ENCODE measurements at regions not wholly inside any gene's neighbourhood (a gene's known extent, or its start where the extent isn't known, plus 50 kb on each side); places are given as distances from the start of the nearest gene placed in this dataset.

DNA sequence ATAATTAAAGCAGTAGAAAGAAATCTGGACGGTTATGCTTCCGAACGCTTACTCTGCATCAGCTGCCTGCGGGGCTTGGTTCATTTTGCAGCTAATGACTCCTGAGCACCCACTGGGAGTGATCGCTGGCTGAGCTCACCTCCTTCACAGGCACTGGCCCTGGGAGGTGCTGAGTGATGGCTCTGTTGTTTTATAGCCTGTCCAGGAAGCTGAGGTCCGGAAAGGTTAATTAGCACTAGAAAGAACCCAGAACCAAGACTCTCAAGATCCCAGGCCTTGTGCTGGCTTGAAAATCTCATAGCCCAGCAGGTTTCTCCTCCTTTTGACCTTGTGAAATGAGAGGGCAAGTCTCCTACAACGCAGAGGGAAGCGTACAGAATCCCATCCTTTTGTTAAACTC, 226.2 kb downstream of the AJAP1 start:
- peaks cover 11% of the 10 kb centered on the region for H3K27me3 Mint-ChIP-seq
- no peak overlapping the region for H3K27ac Mint-ChIP-seq
- H3K36me3 Mint-ChIP-seq = no peaks in the 10 kb centered on the region
- no peak overlapping the region for H3K4me3 Mint-ChIP-seq
- no peaks in the 10 kb centered on the region for H3K9me3 Mint-ChIP-seq (ENCODE audit: low read depth)
- no peaks in the 10 kb centered on the region for H3K4me1 Mint-ChIP-seq (ENCODE audit: low read depth)

DNA sequence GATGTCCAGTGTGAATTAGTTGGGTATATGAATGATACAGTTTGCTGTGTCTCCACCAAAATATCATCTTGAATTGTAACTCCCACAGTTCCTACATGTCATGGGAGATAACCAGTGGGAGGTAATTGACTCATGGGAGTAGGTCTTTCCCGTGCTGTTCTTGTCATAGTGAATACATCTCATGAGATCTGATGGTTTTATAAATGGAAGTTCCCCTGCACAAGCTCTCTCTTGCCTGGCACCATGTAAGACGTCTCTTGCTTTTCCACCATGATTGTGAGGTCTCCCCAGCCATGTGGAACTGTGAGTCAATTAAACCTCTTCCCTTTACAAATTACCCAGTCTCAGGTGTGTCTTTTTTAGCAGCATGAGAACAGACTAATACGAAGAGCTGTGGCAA, 223.0 kb downstream of the AJAP1 start:
- H3K4me1 Mint-ChIP-seq (ENCODE audit: low read depth) = no peaks in the 10 kb centered on the region
- no peak overlapping the region for H3K27ac Mint-ChIP-seq
- H3K4me3 Mint-ChIP-seq = no peak overlapping the region
- H3K36me3 Mint-ChIP-seq = no peaks in the 10 kb centered on the region
- no peaks in the 10 kb centered on the region for H3K9me3 Mint-ChIP-seq (ENCODE audit: low read depth)
- peaks cover 7% of the 10 kb centered on the region for H3K27me3 Mint-ChIP-seq

DNA sequence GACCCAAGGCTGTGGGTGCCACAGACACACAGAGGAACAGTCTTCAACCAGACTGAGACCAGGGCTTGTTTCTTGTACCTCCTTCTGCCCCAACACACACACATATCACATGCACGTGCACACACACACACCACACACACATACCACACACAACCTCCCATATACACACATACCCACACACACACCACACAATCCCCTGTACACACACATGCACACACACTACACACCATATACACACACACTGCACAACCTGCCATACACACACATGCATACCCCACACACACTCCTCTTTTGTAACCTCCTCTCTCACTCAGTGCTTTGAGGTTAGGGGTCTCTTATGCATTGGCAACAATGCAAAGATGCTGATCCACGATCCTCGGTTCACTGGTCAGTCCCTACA, 217.0 kb downstream of the AJAP1 start:
- no peaks in the 10 kb centered on the region for H3K36me3 Mint-ChIP-seq
- H3K27me3 Mint-ChIP-seq = peaks cover 16% of the 10 kb centered on the region
- no peak overlapping the region for H3K27ac Mint-ChIP-seq
- H3K4me1 Mint-ChIP-seq (ENCODE audit: low read depth) = no peaks in the 10 kb centered on the region
- H3K4me3 Mint-ChIP-seq = no peak overlapping the region
- no peaks in the 10 kb centered on the region for H3K9me3 Mint-ChIP-seq (ENCODE audit: low read depth)

DNA sequence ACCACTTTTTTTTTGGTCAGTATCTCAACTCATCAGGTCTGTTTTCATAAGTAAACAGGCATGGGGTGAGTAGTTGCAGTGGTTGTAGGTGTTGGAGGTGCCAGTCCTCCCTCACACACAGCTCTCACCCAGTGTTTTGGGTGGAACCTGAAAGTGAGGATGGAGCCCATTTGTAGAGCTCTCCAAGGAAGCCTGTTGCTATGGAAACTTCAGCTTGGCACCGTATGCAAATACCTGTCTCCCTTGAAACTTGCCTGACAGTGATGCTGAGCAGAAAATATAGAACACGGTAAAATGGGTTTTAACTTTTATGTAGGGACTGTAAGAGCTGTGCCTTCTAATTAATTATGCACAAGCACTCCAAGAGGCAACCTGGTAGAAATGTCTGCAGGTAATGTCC, 214.1 kb downstream of the AJAP1 start:
- H3K9me3 Mint-ChIP-seq (ENCODE audit: low read depth) = no peaks in the 10 kb centered on the region
- H3K4me3 Mint-ChIP-seq = no peak overlapping the region
- H3K36me3 Mint-ChIP-seq = no peaks in the 10 kb centered on the region
- H3K27me3 Mint-ChIP-seq = peaks cover 12% of the 10 kb centered on the region
- no peak overlapping the region for H3K27ac Mint-ChIP-seq
- H3K4me1 Mint-ChIP-seq (ENCODE audit: low read depth) = no peaks in the 10 kb centered on the region

DNA sequence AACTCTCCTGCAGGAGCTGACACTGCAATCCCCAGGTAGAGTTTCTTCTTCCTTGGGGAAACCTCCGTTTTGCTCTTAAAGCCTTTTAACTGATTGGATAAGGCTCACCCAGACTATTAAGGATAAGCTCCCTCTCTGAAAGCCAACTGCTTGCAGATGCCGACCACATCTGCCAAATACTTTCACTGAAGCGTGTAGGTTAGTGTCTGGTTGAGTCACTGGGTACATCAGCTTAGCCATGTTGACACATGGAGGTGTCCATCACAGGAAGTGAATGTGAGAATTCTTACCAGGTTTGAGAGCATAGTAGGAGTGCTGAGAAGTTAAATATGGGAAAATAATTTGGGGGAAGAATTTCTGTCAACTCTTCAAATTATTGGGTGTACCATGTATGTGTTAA, 202.0 kb downstream of the AJAP1 start:
- Mint-ChIP-seq H3K36me3 (no peaks in the 10 kb centered on the region), H3K4me3 (no peak overlapping the region), H3K27ac (no peak overlapping the region), H3K4me1 (ENCODE audit: low read depth) (no peaks in the 10 kb centered on the region), H3K27me3 (peaks cover 9% of the 10 kb centered on the region), H3K9me3 (ENCODE audit: low read depth) (no peaks in the 10 kb centered on the region)

DNA sequence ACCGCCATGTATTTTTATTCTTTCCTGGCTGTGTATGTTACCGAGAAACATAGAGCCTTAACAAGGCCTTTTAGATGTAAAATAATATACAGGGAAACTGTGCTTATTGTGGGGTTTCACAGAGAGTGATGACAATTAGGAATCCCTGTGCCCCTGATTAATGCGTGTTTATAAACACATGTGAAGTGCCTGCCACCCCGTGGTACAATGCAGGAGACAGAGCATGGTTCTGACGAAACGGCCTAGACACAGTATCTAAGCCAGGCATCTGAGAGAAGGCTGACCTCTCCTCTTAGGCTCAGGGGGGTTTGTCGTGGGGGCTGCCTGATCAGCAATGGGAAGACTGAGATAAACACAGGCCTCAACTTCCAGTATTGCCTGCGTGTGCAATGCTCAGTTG, 200.0 kb downstream of the AJAP1 start:
- Mint-ChIP-seq H3K27ac (no peak overlapping the region), H3K27me3 (peaks cover 13% of the 10 kb centered on the region), H3K36me3 (no peaks in the 10 kb centered on the region)

DNA sequence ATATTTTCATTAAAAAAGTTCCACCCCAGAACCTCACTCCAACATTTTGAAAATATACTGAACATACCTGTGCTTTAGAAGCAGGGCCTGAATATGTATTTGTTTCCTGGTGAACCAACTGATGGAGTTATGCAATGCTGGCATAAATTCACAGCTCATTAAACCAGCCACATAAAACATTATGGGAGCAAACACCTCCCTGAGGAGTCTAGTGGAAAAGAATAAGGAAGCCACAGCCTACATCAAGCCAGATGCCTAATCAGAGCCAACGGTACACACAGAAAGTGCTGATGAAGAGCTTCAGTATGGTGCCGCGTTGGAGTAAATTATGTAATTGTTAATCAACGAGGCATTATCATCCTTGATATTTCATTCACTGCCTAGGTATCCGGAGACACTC, 199.5 kb downstream of the AJAP1 start:
- H3K4me1 Mint-ChIP-seq (ENCODE audit: low read depth) = no peaks in the 10 kb centered on the region

More for the DNA sequence above, 200.0 kb downstream of the AJAP1 start:
- Mint-ChIP-seq H3K4me3 (no peak overlapping the region), H3K4me1 (ENCODE audit: low read depth) (no peaks in the 10 kb centered on the region), H3K9me3 (ENCODE audit: low read depth) (no peaks in the 10 kb centered on the region)

DNA sequence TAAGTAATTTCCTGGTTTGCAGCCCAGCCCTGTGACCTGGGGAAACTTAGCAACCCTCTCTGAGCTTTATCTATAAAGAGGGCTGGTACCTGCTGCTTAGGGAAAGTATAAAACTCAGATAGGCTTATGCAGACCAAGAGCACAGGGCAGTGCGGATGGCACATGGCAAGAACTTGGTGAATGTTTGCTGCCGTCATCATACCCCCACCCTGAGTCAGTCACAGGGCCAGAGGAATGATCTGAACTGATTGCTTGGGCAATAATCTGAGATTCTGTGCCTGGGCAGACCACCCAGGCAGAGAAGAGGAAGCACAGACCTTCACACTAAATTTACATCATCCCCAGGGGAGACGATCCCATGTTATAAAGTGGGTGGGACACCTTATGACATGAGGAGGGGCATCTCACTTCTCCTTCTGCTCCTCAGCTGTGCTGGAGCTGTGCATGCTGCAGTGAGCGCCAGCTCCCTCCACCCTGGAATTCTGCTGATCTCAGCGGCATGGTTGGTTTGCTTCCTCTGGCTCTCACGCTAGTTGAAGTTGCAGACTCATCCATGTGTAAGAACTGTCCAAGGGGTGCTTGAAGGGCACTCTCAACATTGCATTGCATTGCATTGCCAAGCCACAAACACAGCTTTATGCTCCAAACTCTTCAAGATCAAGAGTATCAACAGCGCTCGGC, 197.1 kb downstream of the AJAP1 start:
- Mint-ChIP-seq H3K4me1 (ENCODE audit: low read depth) (no peaks in the 10 kb centered on the region), H3K36me3 (no peaks in the 10 kb centered on the region), H3K9me3 (ENCODE audit: low read depth) (no peaks in the 10 kb centered on the region), H3K4me3 (no peak overlapping the region), H3K27ac (no peak overlapping the region), H3K27me3 (peaks cover 11% of the 10 kb centered on the region)

More for the DNA sequence above, 199.5 kb downstream of the AJAP1 start:
- H3K4me3 Mint-ChIP-seq = no peak overlapping the region
- H3K36me3 Mint-ChIP-seq = no peaks in the 10 kb centered on the region
- H3K9me3 Mint-ChIP-seq (ENCODE audit: low read depth) = no peaks in the 10 kb centered on the region
- peaks cover 14% of the 10 kb centered on the region for H3K27me3 Mint-ChIP-seq
- no peak overlapping the region for H3K27ac Mint-ChIP-seq

DNA sequence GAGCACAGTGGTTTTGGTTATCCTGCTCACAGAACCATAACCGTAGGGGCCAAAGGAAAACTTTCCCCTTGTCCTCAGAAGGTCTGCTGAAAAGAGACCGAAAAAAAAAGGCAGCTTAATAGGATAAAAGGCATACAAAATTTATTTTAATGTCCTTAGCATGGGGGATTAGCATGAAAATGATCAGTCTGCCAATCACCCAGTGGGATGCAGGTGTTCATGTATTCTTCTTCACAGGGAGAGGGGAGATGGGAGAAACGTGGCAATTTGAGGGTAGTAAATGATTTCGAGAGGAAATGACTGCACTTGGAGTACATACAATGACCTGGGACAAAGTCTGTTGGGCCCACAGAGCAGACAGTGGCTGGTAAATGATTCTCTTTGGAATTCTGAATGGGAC, 194.0 kb downstream of the AJAP1 start:
- Mint-ChIP-seq H3K9me3 (ENCODE audit: low read depth) (no peaks in the 10 kb centered on the region), H3K27me3 (peaks cover 10% of the 10 kb centered on the region), H3K36me3 (no peaks in the 10 kb centered on the region), H3K27ac (no peak overlapping the region), H3K4me1 (ENCODE audit: low read depth) (no peaks in the 10 kb centered on the region), H3K4me3 (no peak overlapping the region)

DNA sequence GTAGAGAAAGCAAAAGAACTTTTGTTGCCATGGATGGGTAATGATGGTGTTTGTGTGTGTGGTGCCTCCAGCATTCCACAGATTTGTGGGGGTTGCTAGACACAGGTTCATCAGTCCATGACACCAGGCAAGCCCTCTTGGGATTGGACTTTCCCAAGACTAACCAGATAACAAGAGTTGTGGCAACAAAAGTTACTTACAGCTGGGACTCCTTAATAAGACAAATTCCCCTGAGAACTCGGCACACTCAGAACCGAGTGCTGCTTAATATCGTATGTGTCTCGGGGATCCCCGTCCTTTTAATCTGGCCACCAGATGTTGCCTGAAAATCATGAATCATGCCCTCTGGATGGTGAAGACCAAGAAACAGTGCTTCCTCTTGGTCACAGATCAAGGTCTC, 193.3 kb downstream of the AJAP1 start:
- H3K27ac Mint-ChIP-seq = no peak overlapping the region
- H3K9me3 Mint-ChIP-seq (ENCODE audit: low read depth) = no peaks in the 10 kb centered on the region
- H3K4me1 Mint-ChIP-seq (ENCODE audit: low read depth) = no peaks in the 10 kb centered on the region
- no peak overlapping the region for H3K4me3 Mint-ChIP-seq
- H3K36me3 Mint-ChIP-seq = no peaks in the 10 kb centered on the region
- H3K27me3 Mint-ChIP-seq = peaks cover 9% of the 10 kb centered on the region

Data from activated naive CD8-positive, alpha-beta T cell (primary cell).